ENCODE measurements at regions not wholly inside any gene's neighbourhood (a gene's known extent, or its start where the extent isn't known, plus 50 kb on each side); places are given as distances from the start of the nearest gene placed in this dataset.

GRCh38 chr16:54362591-54363206, 76.1 kb upstream of the IRX3 start:
- Histone ChIP-seq H3K27me3 (ENCODE audit: insufficient read depth, low read depth, low read length) (no peaks in the 10 kb centered on the region), H2AFZ (ENCODE audit: low read depth, low read length) (no peak overlapping the region), H3K9me2 (ENCODE audit: insufficient read depth, low read length) (no peaks in the 10 kb centered on the region), H3K9me3 (ENCODE audit: low read length) (no peaks in the 10 kb centered on the region), H3K4me2 (ENCODE audit: low read length) (no peak overlapping the region), H3K36me3 (ENCODE audit: insufficient read depth, low read length) (no peaks in the 10 kb centered on the region), H4K20me1 (ENCODE audit: insufficient read depth) (no peaks in the 10 kb centered on the region), H3K79me2 (replicated peaks; ENCODE audit: insufficient read depth, low read length) (no peaks in the 10 kb centered on the region), H3K9ac (ENCODE audit: low read length) (no peak overlapping the region), H3K27ac (ENCODE audit: low read length) (no peak overlapping the region), H3K4me3 (ENCODE audit: low read length) (no peak overlapping the region), H3F3A (ENCODE audit: insufficient read depth, low read length, poor library complexity, severe bottlenecking) (no peaks in the 10 kb centered on the region)
- no peak for TF ChIP-seq SMC3 (conservative IDR thresholded peaks at IDR 0.05; ENCODE audit: poor library complexity)
- TF ChIP-seq TAF1 (IDR thresholded peaks at IDR 0.05; ENCODE audit: low read depth) = no peak
- no peak for TF ChIP-seq RAD21 (conservative IDR thresholded peaks at IDR 0.05)
- no peak for TF ChIP-seq EP300 (conservative IDR thresholded peaks at IDR 0.05; ENCODE audit: poor library complexity, severe bottlenecking)
- no peak for TF ChIP-seq CTCF (IDR thresholded peaks at IDR 0.05; ENCODE audit: poor library complexity, severe bottlenecking)
- no peak for TF ChIP-seq POLR2AphosphoS5 (IDR thresholded peaks at IDR 0.05)
- no peak for TF ChIP-seq MXI1 (conservative IDR thresholded peaks at IDR 0.05; ENCODE audit: poor library complexity, severe bottlenecking)
- no peak for TF ChIP-seq EZH2 (IDR thresholded peaks at IDR 0.05; ENCODE audit: borderline replicate concordance, insufficient read depth, low read length, poor library complexity, severe bottlenecking)
- TF ChIP-seq REST (IDR thresholded peaks at IDR 0.05; ENCODE audit: borderline replicate concordance) = no peak

GRCh38 chr16:54361246-54361645, 74.7 kb upstream of the IRX3 start:
- Histone ChIP-seq H4K20me1 (ENCODE audit: insufficient read depth) (no peaks in the 10 kb centered on the region), H3K9ac (ENCODE audit: low read length) (no peak overlapping the region), H3K9me3 (ENCODE audit: low read length) (no peaks in the 10 kb centered on the region), H3K4me2 (ENCODE audit: low read length) (no peak overlapping the region), H2AFZ (ENCODE audit: low read depth, low read length) (no peak overlapping the region), H3K9me2 (ENCODE audit: insufficient read depth, low read length) (no peaks in the 10 kb centered on the region), H3K4me3 (ENCODE audit: low read length) (no peak overlapping the region), H3K36me3 (ENCODE audit: insufficient read depth, low read length) (no peaks in the 10 kb centered on the region), H3K79me2 (replicated peaks; ENCODE audit: insufficient read depth, low read length) (no peaks in the 10 kb centered on the region), H3K27ac (ENCODE audit: low read length) (no peak overlapping the region), H3F3A (ENCODE audit: insufficient read depth, low read length, poor library complexity, severe bottlenecking) (no peaks in the 10 kb centered on the region), H3K27me3 (ENCODE audit: insufficient read depth, low read depth, low read length) (no peaks in the 10 kb centered on the region)
- TF ChIP-seq EP300 (conservative IDR thresholded peaks at IDR 0.05; ENCODE audit: poor library complexity, severe bottlenecking) (no peak), REST (IDR thresholded peaks at IDR 0.05; ENCODE audit: borderline replicate concordance) (no peak), SMC3 (conservative IDR thresholded peaks at IDR 0.05; ENCODE audit: poor library complexity) (no peak)
